Keratinocyte (primary cell): ENCODE measurements at regions not wholly inside any gene's neighbourhood (a gene's known extent, or its start where the extent isn't known, plus 50 kb on each side); places are given as distances from the start of the nearest gene placed in this dataset.

Experiments used
- CTCF ChIP-seq, 3 experiments: IDR thresholded peaks in 1 of 3; conservative IDR thresholded peaks in 1 of 3; optimal IDR thresholded peaks in 1 of 3; 2 replicates in 2 of 3; 3 replicates in 1 of 3; pipeline versions ENCODE3 to v1.5.1; 2011; ENCODE audit warnings: low read length in 3 of 3, mild to moderate bottlenecking in 3 of 3, moderate library complexity in 2 of 3, control low read depth in 1 of 3, inconsistent platforms in 1 of 3; ENCODE audit not compliant: insufficient read depth in 2 of 3; ENCODE audit errors: extremely low read depth in 1 of 3
- EZH2 ChIP-seq: IDR thresholded peaks from one replicate; pipeline ENCODE4 v1.6.1; 2012; ENCODE audit warnings: inconsistent platforms, mild to moderate bottlenecking, low read length, moderate library complexity

GRCh38 chr5:141800617-141801016 lies 77.6 kb downstream of the PCDH1 start:
- TF ChIP-seq CTCF (optimal IDR thresholded peaks at IDR 0.05 in 1 of 3, IDR thresholded peaks at IDR 0.05 in 1 of 3, conservative IDR thresholded peaks at IDR 0.05 in 1 of 3; ENCODE audit: extremely low read depth in 1 of 3, insufficient read depth in 2 of 3, low read length in 3 of 3) (no peak), EZH2 (no peak)
